PC-9 (cell line): ENCODE measurements at regions not wholly inside any gene's neighbourhood (a gene's known extent, or its start where the extent isn't known, plus 50 kb on each side); places are given as distances from the start of the nearest gene placed in this dataset.

Experiments
- BruUV-seq: library from RNA; stranded (reverse); fragments of 400-500 nt; replicated peaks from 2 replicates; lab custom pipeline; 2021; lab: Mats Ljungman, UMichigan
- CTCF ChIA-PET: fragments of 300-600 bp; sonication (Branson Sonifier 250); formaldehyde crosslinking; loops from one replicate; lab custom pipeline; 2022; ENCODE audit warnings: antibody characterized with exemption; lab: Charles Lee
- POLR2A ChIA-PET: fragments of 300-600 bp; sonication (Branson Sonifier 250); formaldehyde crosslinking; loops from one replicate; lab custom pipeline; 2022; ENCODE audit warnings: antibody characterized with exemption; ENCODE audit not compliant: unreplicated experiment; lab: Charles Lee
- DNase-seq, 2 experiments: peaks; one replicate each; pipeline versions ENCODE4 v3.0.0 to v3.0.0-alpha.2; 2015 to 2022; ENCODE audit warnings: mixed read lengths in 1 of 2
- H2AFZ ChIP-seq: fragments of 200-600 bp; sonication (generic); 2 replicates; pipeline ENCODE4 v1.8.1; 2017; ENCODE audit warnings: antibody characterized with exemption
- H3F3A ChIP-seq: fragments of 200-600 bp; sonication (generic); 2 replicates; pipeline ENCODE4 v1.8.1; 2017; ENCODE audit warnings: antibody characterized with exemption, mild to moderate bottlenecking, low read depth; ENCODE audit not compliant: insufficient read depth
- H3K27ac ChIP-seq: fragments of 200-600 bp; sonication (generic); 2 replicates; pipeline ENCODE4 v1.6.1; 2016; ENCODE audit warnings: mixed run types
- H3K27me3 ChIP-seq: fragments of 200-600 bp; sonication (generic); 2 replicates; pipeline ENCODE4 v1.6.1; 2016; ENCODE audit warnings: low read depth, mixed run types; ENCODE audit not compliant: insufficient read depth
- H3K36me3 ChIP-seq: fragments of 200-600 bp; sonication (generic); 2 replicates; pipeline ENCODE4 v1.6.1; 2016; ENCODE audit warnings: low read depth, mixed run types
- H3K4me1 ChIP-seq: fragments of 200-600 bp; sonication (generic); replicated peaks from 2 replicates; pipeline ENCODE4 v1.6.1; 2016; ENCODE audit warnings: mixed run types; ENCODE audit not compliant: insufficient read depth
- H3K4me2 ChIP-seq: fragments of 200-600 bp; sonication (generic); 2 replicates; pipeline ENCODE4 v1.6.1; 2017; ENCODE audit warnings: mixed run types
- H3K4me3 ChIP-seq: fragments of 200-600 bp; sonication (generic); 2 replicates; pipeline ENCODE4 v1.6.1; 2016; ENCODE audit warnings: mixed run types
- H3K79me2 ChIP-seq: fragments of 200-600 bp; sonication (generic); 2 replicates; pipeline ENCODE4 v1.6.1; 2017; ENCODE audit warnings: low read depth, mixed run types
- H3K9me2 ChIP-seq: fragments of 200-600 bp; sonication (generic); 2 replicates; pipeline ENCODE4 v1.8.1; 2017; ENCODE audit warnings: mild to moderate bottlenecking; ENCODE audit not compliant: insufficient read depth
- H3K9me3 ChIP-seq: fragments of 200-600 bp; sonication (generic); 2 replicates; pipeline ENCODE4 v1.8.1; 2016; ENCODE audit warnings: low read depth; ENCODE audit not compliant: insufficient read depth
- H4K20me1 ChIP-seq: fragments of 200-600 bp; sonication (generic); 2 replicates; pipeline ENCODE4 v1.8.1; 2017; ENCODE audit not compliant: insufficient read depth
- EZH2 ChIP-seq: fragments of 200-600 bp; sonication (generic); IDR thresholded peaks from 2 replicates; pipeline ENCODE4 v1.8.0; 2017; ENCODE audit warnings: antibody characterized with exemption, low read depth
- intact Hi-C: fragments of 100-400 bp; cut with micrococcal nuclease; formaldehyde crosslinking; loops from one replicate; pipeline ENCODE4 v1.10.0; 2022; ENCODE audit not compliant: unreplicated experiment
- TF ChIP-seq, protein P1 (sequence below): fragments of 200-600 bp; sonication (generic); conservative IDR thresholded peaks from 2 replicates; pipeline ENCODE4 v1.6.1; 2017; ENCODE audit warnings: mixed run types, antibody characterized with exemption, mild to moderate bottlenecking, moderate library complexity

DNA sequence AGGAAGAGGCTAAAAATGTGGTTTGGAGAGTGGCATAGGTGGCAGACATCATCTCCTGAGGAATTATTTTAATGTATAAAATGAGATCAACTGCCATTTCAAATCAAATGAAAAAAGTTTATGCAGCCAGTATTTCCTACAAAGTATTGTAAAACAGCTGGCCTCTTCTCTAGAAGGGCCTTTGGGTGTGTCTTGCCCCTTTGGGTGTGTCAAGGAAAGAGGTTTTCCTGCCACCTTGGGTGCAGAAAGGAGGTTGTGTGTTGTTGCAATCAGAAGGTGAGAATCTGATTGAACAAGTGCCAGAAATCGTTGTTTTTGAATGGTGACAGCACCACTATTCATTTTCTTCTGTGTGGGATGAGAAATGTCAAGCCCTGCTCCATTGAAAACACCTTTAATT, 127.4 kb downstream of the RMI1 start:
- H3K4me2 ChIP-seq, result no peak overlapping the region
- H3K9me2 ChIP-seq, result no peaks in the 10 kb centered on the region
- intact Hi-C loops, result no loop called here
- H3K36me3 ChIP-seq, result no peaks in the 10 kb centered on the region
- no peaks in the 10 kb centered on the region for H3K4me1 ChIP-seq
- H4K20me1 ChIP-seq, result no peaks in the 10 kb centered on the region
- no peak overlapping the region for H2AFZ ChIP-seq
- DNase-seq, result no peak
- no peak overlapping the region for H3K4me3 ChIP-seq
- no peak overlapping the region for H3K27ac ChIP-seq
- H3F3A ChIP-seq, result no peaks in the 10 kb centered on the region
- H3K9me3 ChIP-seq, result no peaks in the 10 kb centered on the region
- TF ChIP-seq, protein P1, sequence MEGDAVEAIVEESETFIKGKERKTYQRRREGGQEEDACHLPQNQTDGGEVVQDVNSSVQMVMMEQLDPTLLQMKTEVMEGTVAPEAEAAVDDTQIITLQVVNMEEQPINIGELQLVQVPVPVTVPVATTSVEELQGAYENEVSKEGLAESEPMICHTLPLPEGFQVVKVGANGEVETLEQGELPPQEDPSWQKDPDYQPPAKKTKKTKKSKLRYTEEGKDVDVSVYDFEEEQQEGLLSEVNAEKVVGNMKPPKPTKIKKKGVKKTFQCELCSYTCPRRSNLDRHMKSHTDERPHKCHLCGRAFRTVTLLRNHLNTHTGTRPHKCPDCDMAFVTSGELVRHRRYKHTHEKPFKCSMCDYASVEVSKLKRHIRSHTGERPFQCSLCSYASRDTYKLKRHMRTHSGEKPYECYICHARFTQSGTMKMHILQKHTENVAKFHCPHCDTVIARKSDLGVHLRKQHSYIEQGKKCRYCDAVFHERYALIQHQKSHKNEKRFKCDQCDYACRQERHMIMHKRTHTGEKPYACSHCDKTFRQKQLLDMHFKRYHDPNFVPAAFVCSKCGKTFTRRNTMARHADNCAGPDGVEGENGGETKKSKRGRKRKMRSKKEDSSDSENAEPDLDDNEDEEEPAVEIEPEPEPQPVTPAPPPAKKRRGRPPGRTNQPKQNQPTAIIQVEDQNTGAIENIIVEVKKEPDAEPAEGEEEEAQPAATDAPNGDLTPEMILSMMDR, result no peak
- TF ChIP-seq EZH2, result no peak
- BruUV-seq, result no TSS peak
- H3K79me2 ChIP-seq, result no peaks in the 10 kb centered on the region
- no peaks in the 10 kb centered on the region for H3K27me3 ChIP-seq
- ChIA-PET CTCF (no interaction called here), POLR2A (no interaction called here)

DNA sequence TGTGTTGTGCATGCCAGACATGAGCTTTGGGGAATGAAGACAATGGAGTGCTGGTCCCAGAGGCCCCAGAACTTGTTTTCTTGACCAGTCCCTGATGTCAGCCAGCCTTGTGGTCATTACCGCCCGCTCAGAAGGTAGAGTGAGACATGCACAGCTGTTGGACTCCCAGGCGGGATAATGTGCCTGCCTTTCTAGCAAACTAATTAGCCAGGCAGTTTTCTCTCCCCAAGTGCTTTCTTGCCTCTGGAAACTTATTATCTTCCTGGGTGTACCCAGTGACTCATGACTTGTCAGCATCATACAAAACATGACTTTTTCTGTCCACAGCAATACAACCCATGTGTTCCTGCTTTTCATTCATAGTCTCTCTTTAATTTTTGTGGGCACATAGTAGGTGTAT, 131.1 kb downstream of the RMI1 start:
- Histone ChIP-seq H3K27me3 (no peaks in the 10 kb centered on the region), H3K36me3 (no peaks in the 10 kb centered on the region), H3K27ac (no peak overlapping the region), H3K4me2 (no peak overlapping the region), H3K4me3 (no peak overlapping the region), H3K4me1 (no peaks in the 10 kb centered on the region), H2AFZ (no peak overlapping the region), H3F3A (no peaks in the 10 kb centered on the region), H4K20me1 (0 out of 2 replicates have a peak, but pooled peaks cover 3% of the 10 kb centered on the region), H3K9me2 (no peaks in the 10 kb centered on the region), H3K9me3 (no peaks in the 10 kb centered on the region), H3K79me2 (no peaks in the 10 kb centered on the region)
- intact Hi-C loops, result no loop called here
- no peak for DNase-seq
- TF ChIP-seq EZH2, result no peak
- TF ChIP-seq, protein P1, result no peak
- ChIA-PET CTCF (no interaction called here), POLR2A (no interaction called here)
- BruUV-seq, result no TSS peak

DNA sequence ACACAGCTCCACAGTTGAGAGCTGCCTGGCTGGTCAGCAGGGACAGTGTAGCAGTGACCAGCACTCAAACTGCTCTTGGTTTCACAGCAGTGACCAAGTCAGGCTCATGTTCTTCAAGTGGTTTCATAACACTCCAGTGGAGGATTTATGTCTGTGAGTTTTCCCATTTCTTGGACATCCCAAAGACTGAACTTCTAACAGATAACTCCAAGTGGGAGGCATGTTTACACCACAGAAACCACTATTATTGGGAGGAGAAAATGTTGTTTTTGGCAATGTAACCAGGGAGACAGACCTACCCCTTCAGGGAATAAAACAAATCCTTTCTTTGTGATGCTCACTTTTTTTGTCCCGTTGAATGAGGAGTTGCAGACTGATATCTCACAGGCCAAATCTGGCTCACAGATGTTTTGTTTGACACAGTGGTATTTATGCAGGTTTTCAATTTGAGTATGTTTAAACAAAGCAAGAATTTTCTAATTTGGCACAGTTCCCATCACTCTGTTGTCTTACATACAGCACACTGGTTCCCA, 141.5 kb downstream of the RMI1 start:
- Histone ChIP-seq H3K36me3 (no peaks in the 10 kb centered on the region), H3K27ac (no peak overlapping the region), H3K4me2 (no peak overlapping the region), H3K79me2 (no peaks in the 10 kb centered on the region), H3F3A (no peaks in the 10 kb centered on the region), H2AFZ (no peak overlapping the region), H3K4me3 (no peak overlapping the region), H4K20me1 (no peaks in the 10 kb centered on the region), H3K9me3 (no peaks in the 10 kb centered on the region), H3K9me2 (no peaks in the 10 kb centered on the region), H3K4me1 (no peaks in the 10 kb centered on the region), H3K27me3 (no peaks in the 10 kb centered on the region)
- BruUV-seq, result no TSS peak
- ChIA-PET CTCF (interaction anchor here (0.6 kb wide), 1 partner anchor 138 kb away, joined by 6 read pairs; no protein-coding TSS in a partner anchor), POLR2A (no interaction called here)
- DNase-seq, result no peak
- intact Hi-C loops, result no loop called here
- no peak for TF ChIP-seq EZH2
- TF ChIP-seq, protein P1, result no peak
